HepG2 (cell line): ENCODE measurements at regions not wholly inside any gene's neighbourhood (a gene's known extent, or its start where the extent isn't known, plus 50 kb on each side); places are given as distances from the start of the nearest gene placed in this dataset.

Source experiments
- ARNT ChIP-seq: fragments of 450-650 bp; IDR thresholded peaks from 2 replicates; pipeline ENCODE4 v1.6.1; 2017
- CBX5 ChIP-seq: sonication (generic); formaldehyde crosslinking; IDR thresholded peaks from 2 replicates; pipeline ENCODE4 v1.4.0; 2020; ENCODE audit warnings: missing genetic modification reagents, borderline replicate concordance
- CTCF ChIP-seq: sonication (generic); formaldehyde crosslinking; IDR thresholded peaks from 2 replicates; pipeline ENCODE4 v1.5.0; 2020; ENCODE audit warnings: mild to moderate bottlenecking, missing genetic modification reagents, moderate library complexity
- EZH2 ChIP-seq: conservative IDR thresholded peaks from 2 replicates; pipeline ENCODE4 v1.6.1; 2012; ENCODE audit warnings: mild to moderate bottlenecking, low read depth, low read length, moderate library complexity
- FOXA1 ChIP-seq, 2 experiments: fragments of 450-650 bp in 1 of 2; sonication (generic) in 1 of 2; formaldehyde crosslinking in 1 of 2; IDR thresholded peaks; 2 replicates each; pipeline versions ENCODE4 v1.4.0 to v1.6.1; 2016 to 2020; ENCODE audit warnings: missing genetic modification reagents in 1 of 2
- KDM2A ChIP-seq: sonication (generic); formaldehyde crosslinking; IDR thresholded peaks from 2 replicates; pipeline ENCODE4 v1.4.0; 2020; ENCODE audit warnings: low read depth, missing genetic modification reagents, borderline replicate concordance
- NR3C1 ChIP-seq: sonication (generic); formaldehyde crosslinking; IDR thresholded peaks from 2 replicates; pipeline ENCODE4 v1.4.0; 2020; ENCODE audit warnings: missing genetic modification reagents
- RNF2 ChIP-seq: fragments of 450-650 bp; conservative IDR thresholded peaks from 2 replicates; pipeline ENCODE4 v1.6.1; 2016; ENCODE audit warnings: low read depth
- SPEN ChIP-seq: sonication (generic); formaldehyde crosslinking; IDR thresholded peaks from 2 replicates; pipeline ENCODE4 v1.5.1; 2020; ENCODE audit warnings: low read depth, mild to moderate bottlenecking, missing genetic modification reagents
- SRF ChIP-seq: IDR thresholded peaks from 2 replicates; pipeline ENCODE4 v1.6.1; 2011; ENCODE audit warnings: mild to moderate bottlenecking, low read depth, low read length, moderate library complexity
- ZNF607 ChIP-seq: sonication (generic); formaldehyde crosslinking; IDR thresholded peaks from 2 replicates; pipeline ENCODE4 v1.5.1; 2020; ENCODE audit warnings: missing genetic modification reagents, mild to moderate bottlenecking, borderline replicate concordance

GRCh38 chr18:25818505-25818904, 271.9 kb downstream of the SS18 start:
- TF ChIP-seq SRF: no peak
- no peak for TF ChIP-seq KDM2A (CRISPR knock-in tag)
- no peak for TF ChIP-seq ARNT
- TF ChIP-seq SPEN (CRISPR knock-in tag): no peak
- no peak for TF ChIP-seq ZNF607 (CRISPR knock-in tag)
- no peak for TF ChIP-seq NR3C1 (CRISPR knock-in tag)
- TF ChIP-seq FOXA1 (IDR thresholded peaks at IDR 0.05): no peak
- no peak for TF ChIP-seq FOXA1 (CRISPR knock-in tag; IDR thresholded peaks at IDR 0.05)
- no peak for TF ChIP-seq EZH2
- TF ChIP-seq CBX5 (CRISPR knock-in tag): no peak
- TF ChIP-seq CTCF (CRISPR knock-in tag): no peak
- TF ChIP-seq RNF2: no peak
